MM.1S (cell line): ENCODE measurements at regions not wholly inside any gene's neighbourhood (a gene's known extent, or its start where the extent isn't known, plus 50 kb on each side); places are given as distances from the start of the nearest gene placed in this dataset.

Source experiments
- DNase-seq: peaks from one replicate; pipeline ENCODE4 v3.0.0-alpha.2; 2015
- H2AFZ ChIP-seq: fragments of 300-600 bp; sonication (generic); 2 replicates; pipeline ENCODE4 v1.6.0; 2016; ENCODE audit warnings: antibody characterized with exemption, low read length
- H3F3A ChIP-seq: fragments of 300-600 bp; sonication (generic); 2 replicates; pipeline ENCODE4 v1.6.1; 2016; ENCODE audit warnings: mild to moderate bottlenecking, antibody characterized with exemption, low read length, moderate library complexity, mixed read lengths; ENCODE audit not compliant: insufficient read depth
- H3K27ac ChIP-seq: fragments of 300-600 bp; sonication (generic); 2 replicates; pipeline ENCODE4 v1.5.1; 2016; ENCODE audit warnings: mild to moderate bottlenecking, low read length
- H3K27me3 ChIP-seq: fragments of 300-600 bp; sonication (generic); replicated peaks from 2 replicates; pipeline ENCODE4 v1.6.0; 2016; ENCODE audit warnings: low read length; ENCODE audit not compliant: insufficient read depth
- H3K36me3 ChIP-seq: fragments of 300-600 bp; sonication (generic); replicated peaks from 2 replicates; pipeline ENCODE4 v1.6.1; 2016; ENCODE audit warnings: mild to moderate bottlenecking, low read length, mixed read lengths; ENCODE audit not compliant: insufficient read depth
- H3K4me1 ChIP-seq: fragments of 300-600 bp; sonication (generic); 2 replicates; pipeline ENCODE4 v1.6.1; 2016; ENCODE audit warnings: low read length, mixed read lengths
- H3K4me2 ChIP-seq: fragments of 300-600 bp; sonication (generic); 2 replicates; pipeline ENCODE4 v1.6.0; 2016; ENCODE audit warnings: low read depth, low read length
- H3K4me3 ChIP-seq: fragments of 300-600 bp; sonication (generic); 2 replicates; pipeline ENCODE4 v1.5.1; 2016; ENCODE audit warnings: low read length, mixed read lengths
- H3K79me2 ChIP-seq: fragments of 300-600 bp; sonication (generic); 2 replicates; pipeline ENCODE4 v1.6.1; 2016; ENCODE audit warnings: mixed run types, low read length, mixed read lengths
- H3K9ac ChIP-seq: fragments of 300-600 bp; sonication (generic); 2 replicates; pipeline ENCODE4 v1.6.1; 2016; ENCODE audit warnings: low read length, mixed read lengths
- H3K9me2 ChIP-seq: fragments of 300-600 bp; sonication (generic); replicated peaks from 2 replicates; pipeline ENCODE4 v1.6.1; 2016; ENCODE audit warnings: mild to moderate bottlenecking, low read length, mixed read lengths; ENCODE audit not compliant: insufficient read depth
- H3K9me3 ChIP-seq: fragments of 300-600 bp; sonication (generic); replicated peaks from 2 replicates; pipeline ENCODE4 v1.6.1; 2016; ENCODE audit warnings: mild to moderate bottlenecking, low read length, mixed read lengths; ENCODE audit not compliant: insufficient read depth
- H4K20me1 ChIP-seq: fragments of 300-600 bp; sonication (generic); 2 replicates; pipeline ENCODE4 v1.6.1; 2016; ENCODE audit warnings: mild to moderate bottlenecking, low read length, moderate library complexity, mixed read lengths; ENCODE audit not compliant: insufficient read depth
- EZH2 ChIP-seq: fragments of 300-600 bp; sonication (generic); optimal IDR thresholded peaks from 2 replicates; pipeline ENCODE3; 2017; ENCODE audit warnings: low read depth, mild to moderate bottlenecking, antibody characterized with exemption, low read length, mixed read lengths
- EZH2phosphoT487 ChIP-seq: fragments of 300-600 bp; sonication (generic); IDR thresholded peaks from 2 replicates; pipeline ENCODE4 v1.6.1; 2018; ENCODE audit warnings: antibody characterized with exemption, low read length
- TF ChIP-seq, protein P1 (sequence below): fragments of 300-600 bp; sonication (generic); IDR thresholded peaks from 2 replicates; pipeline ENCODE4 v1.5.1; 2016; ENCODE audit warnings: antibody characterized with exemption, low read length, mixed read lengths

DNA sequence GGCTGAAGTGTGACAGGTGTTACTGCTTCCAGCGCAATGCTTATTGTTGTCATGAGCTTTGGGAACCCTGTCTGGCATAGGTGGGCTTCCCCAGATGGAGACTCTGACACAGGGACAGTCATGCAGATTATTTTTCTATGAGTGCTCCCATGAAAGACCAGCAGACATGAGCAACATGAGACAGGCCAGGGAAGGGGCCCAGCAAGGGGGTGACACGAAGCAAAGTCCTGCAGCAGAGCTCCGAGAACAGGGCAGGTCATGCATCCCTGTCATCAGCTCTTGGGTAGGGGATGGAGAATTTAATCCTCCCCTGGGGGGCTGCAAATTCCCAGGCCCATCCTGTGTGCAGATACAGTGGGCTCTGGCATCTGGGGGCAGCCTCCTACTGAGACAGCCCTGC, 77.4 kb downstream of the CTAGE1 start:
- Histone ChIP-seq H3K36me3 (no peaks in the 10 kb centered on the region), H3F3A (no peaks in the 10 kb centered on the region), H3K27me3 (no peaks in the 10 kb centered on the region), H3K27ac (no peak overlapping the region), H4K20me1 (no peaks in the 10 kb centered on the region), H3K79me2 (no peaks in the 10 kb centered on the region), H2AFZ (no peak overlapping the region), H3K9ac (no peak overlapping the region), H3K4me2 (no peak overlapping the region), H3K9me2 (no peaks in the 10 kb centered on the region), H3K9me3 (no peaks in the 10 kb centered on the region), H3K4me3 (no peak overlapping the region), H3K4me1 (no peaks in the 10 kb centered on the region)
- TF ChIP-seq, protein P1, sequence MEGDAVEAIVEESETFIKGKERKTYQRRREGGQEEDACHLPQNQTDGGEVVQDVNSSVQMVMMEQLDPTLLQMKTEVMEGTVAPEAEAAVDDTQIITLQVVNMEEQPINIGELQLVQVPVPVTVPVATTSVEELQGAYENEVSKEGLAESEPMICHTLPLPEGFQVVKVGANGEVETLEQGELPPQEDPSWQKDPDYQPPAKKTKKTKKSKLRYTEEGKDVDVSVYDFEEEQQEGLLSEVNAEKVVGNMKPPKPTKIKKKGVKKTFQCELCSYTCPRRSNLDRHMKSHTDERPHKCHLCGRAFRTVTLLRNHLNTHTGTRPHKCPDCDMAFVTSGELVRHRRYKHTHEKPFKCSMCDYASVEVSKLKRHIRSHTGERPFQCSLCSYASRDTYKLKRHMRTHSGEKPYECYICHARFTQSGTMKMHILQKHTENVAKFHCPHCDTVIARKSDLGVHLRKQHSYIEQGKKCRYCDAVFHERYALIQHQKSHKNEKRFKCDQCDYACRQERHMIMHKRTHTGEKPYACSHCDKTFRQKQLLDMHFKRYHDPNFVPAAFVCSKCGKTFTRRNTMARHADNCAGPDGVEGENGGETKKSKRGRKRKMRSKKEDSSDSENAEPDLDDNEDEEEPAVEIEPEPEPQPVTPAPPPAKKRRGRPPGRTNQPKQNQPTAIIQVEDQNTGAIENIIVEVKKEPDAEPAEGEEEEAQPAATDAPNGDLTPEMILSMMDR: no peak
- no peak for DNase-seq

DNA sequence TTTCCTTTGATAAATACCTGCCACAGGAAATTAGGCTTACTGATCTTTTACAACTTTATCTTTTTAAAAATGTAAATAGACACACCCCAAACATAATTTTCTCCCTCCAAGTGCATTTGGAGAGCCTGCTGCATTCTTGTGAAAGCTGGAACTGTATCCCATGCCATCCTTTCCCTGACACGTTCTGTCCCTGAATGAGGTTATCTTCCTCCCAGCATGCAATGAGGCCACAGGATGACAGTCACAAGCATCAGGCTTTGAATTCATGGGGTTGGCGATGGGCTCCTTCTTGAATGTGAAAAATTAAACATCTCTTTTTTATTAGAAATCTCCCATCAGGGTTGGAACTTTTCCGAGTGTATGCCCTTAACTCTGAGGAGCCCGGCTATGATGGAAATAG, 77.8 kb downstream of the CTAGE1 start:
- H3K4me3 ChIP-seq: no peak overlapping the region
- H3K27ac ChIP-seq: no peak overlapping the region
- H3F3A ChIP-seq: no peaks in the 10 kb centered on the region
- H2AFZ ChIP-seq: no peak overlapping the region
- no peaks in the 10 kb centered on the region for H3K4me1 ChIP-seq
- TF ChIP-seq EZH2 (no peak), EZH2phosphoT487 (no peak)
- TF ChIP-seq, protein P1: no peak
- no peaks in the 10 kb centered on the region for H3K9me3 ChIP-seq
- no peaks in the 10 kb centered on the region for H3K9me2 ChIP-seq
- H3K9ac ChIP-seq: no peak overlapping the region
- no peak overlapping the region for H3K4me2 ChIP-seq
- H3K27me3 ChIP-seq: no peaks in the 10 kb centered on the region
- H3K79me2 ChIP-seq: no peaks in the 10 kb centered on the region
- H4K20me1 ChIP-seq: no peaks in the 10 kb centered on the region
- no peak for DNase-seq
- H3K36me3 ChIP-seq: no peaks in the 10 kb centered on the region

DNA sequence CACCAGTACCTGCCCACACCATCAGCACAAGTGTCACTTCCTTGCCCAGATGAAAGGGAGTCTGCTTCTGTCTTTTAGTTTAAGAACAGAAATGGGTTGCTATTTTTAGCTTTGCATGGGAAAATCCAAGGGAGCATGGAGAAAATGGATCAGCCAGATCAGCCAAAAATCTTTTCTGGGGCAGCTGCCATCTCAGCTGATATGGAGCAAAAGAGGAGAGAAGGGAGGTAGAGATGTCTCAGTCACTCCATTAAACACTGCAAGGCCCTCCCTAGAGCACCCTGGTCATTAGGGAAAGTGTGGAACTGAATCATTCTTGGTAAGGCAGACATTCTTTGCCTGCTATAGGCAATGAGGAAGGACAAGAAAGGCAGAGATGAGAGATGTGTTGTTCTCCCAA, 79.9 kb downstream of the CTAGE1 start:
- H2AFZ ChIP-seq: no peak overlapping the region
- H3K4me2 ChIP-seq: no peak overlapping the region
- no peak for DNase-seq
- no peak overlapping the region for H3K9ac ChIP-seq
- no peaks in the 10 kb centered on the region for H3K9me3 ChIP-seq
- H3K27ac ChIP-seq: no peak overlapping the region
- H3K4me1 ChIP-seq: no peaks in the 10 kb centered on the region
- TF ChIP-seq EZH2: no peak
- TF ChIP-seq, protein P1: no peak
- TF ChIP-seq EZH2phosphoT487: no peak
- H3K4me3 ChIP-seq: no peak overlapping the region
- no peaks in the 10 kb centered on the region for H3F3A ChIP-seq
- H4K20me1 ChIP-seq: no peaks in the 10 kb centered on the region
- H3K79me2 ChIP-seq: no peaks in the 10 kb centered on the region
- H3K9me2 ChIP-seq: no peaks in the 10 kb centered on the region
- no peaks in the 10 kb centered on the region for H3K36me3 ChIP-seq
- H3K27me3 ChIP-seq: no peaks in the 10 kb centered on the region

DNA sequence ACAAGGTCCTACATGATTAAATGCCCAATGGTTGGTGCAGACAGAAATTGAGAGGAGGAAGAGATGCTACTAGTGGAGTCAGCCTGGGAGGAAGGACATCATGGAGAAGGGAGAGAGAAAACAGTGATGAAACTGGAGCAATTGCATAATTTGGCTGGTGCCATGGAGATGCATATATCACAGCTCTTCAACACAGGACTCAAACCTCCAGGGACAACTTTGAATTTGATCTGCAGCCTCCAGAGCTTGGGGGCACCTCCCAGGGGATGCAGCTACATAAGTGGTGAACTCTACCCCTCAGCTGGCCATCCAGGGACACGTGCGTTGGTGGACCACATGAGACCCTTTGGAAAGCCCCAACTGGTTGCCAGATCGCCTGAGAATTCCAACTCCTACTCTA, 80.4 kb downstream of the CTAGE1 start:
- H3K4me2 ChIP-seq: no peak overlapping the region

More for the DNA sequence above, 80.4 kb downstream of the CTAGE1 start:
- H3F3A ChIP-seq: no peaks in the 10 kb centered on the region
- no peak overlapping the region for H2AFZ ChIP-seq
- no peaks in the 10 kb centered on the region for H3K9me2 ChIP-seq
- no peak overlapping the region for H3K9ac ChIP-seq
- no peaks in the 10 kb centered on the region for H3K9me3 ChIP-seq
- no peak overlapping the region for H3K4me3 ChIP-seq
- H4K20me1 ChIP-seq: no peaks in the 10 kb centered on the region
- no peaks in the 10 kb centered on the region for H3K79me2 ChIP-seq
- TF ChIP-seq, protein P1: no peak
- TF ChIP-seq EZH2phosphoT487 (no peak), EZH2 (no peak)
- H3K27ac ChIP-seq: no peak overlapping the region
- no peaks in the 10 kb centered on the region for H3K36me3 ChIP-seq
- no peaks in the 10 kb centered on the region for H3K4me1 ChIP-seq
- H3K27me3 ChIP-seq: no peaks in the 10 kb centered on the region
- DNase-seq: no peak
